H1 (cell line): ENCODE measurements at regions not wholly inside any gene's neighbourhood (a gene's known extent, or its start where the extent isn't known, plus 50 kb on each side); places are given as distances from the start of the nearest gene placed in this dataset.

Experiments
- CHD7 ChIP-seq: fragments of 300-600 bp; sonication (generic); IDR thresholded peaks from 2 replicates; pipeline ENCODE4 v1.7.1; 2012; ENCODE audit warnings: low read length, moderate library complexity, mild to moderate bottlenecking, inconsistent platforms; ENCODE audit not compliant: insufficient replicate concordance
- SP2 ChIP-seq: IDR thresholded peaks from 2 replicates; pipeline ENCODE4 v1.6.1; 2012; ENCODE audit warnings: mild to moderate bottlenecking, low read length, inconsistent platforms

GRCh38 chr6:167776906-167777627, 49.6 kb upstream of the AFDN start (continued):
- no peak for TF ChIP-seq CHD7
- no peak for TF ChIP-seq SP2
